GM20000 (cell line): ENCODE measurements at regions not wholly inside any gene's neighbourhood (a gene's known extent, or its start where the extent isn't known, plus 50 kb on each side); places are given as distances from the start of the nearest gene placed in this dataset.

Experiments used
- DNase-seq: peaks from one replicate; pipeline ENCODE4 v3.0.0; 2012; ENCODE audit warnings: low spot score
- CTCF ChIP-seq: IDR thresholded peaks from 2 replicates; pipeline ENCODE4 v1.5.1; 2012; ENCODE audit warnings: mild to moderate bottlenecking, control low read depth; ENCODE audit errors: extremely low read depth, missing control alignments

GRCh38 chr5:155507363-155507762 is 493.8 kb downstream of the KIF4B start:
- DNase-seq: no peak
- no peak for TF ChIP-seq CTCF

- TF ChIP-seq CTCF: no peak
- DNase-seq: no peak
Measured at GRCh38 chr5:155508673-155509072, 495.1 kb downstream of the KIF4B start.

- DNase-seq: no peak
- no peak for TF ChIP-seq CTCF
Measured at GRCh38 chr5:155512329-155512728, 498.8 kb downstream of the KIF4B start.

GRCh38 chr5:155514105-155514563 is 500.6 kb downstream of the KIF4B start:
- no peak for DNase-seq
- TF ChIP-seq CTCF: no peak

- no peak for TF ChIP-seq CTCF
- no peak for DNase-seq
Measured at GRCh38 chr5:155522540-155522939, 509.0 kb downstream of the KIF4B start.

- TF ChIP-seq CTCF: no peak
- no peak for DNase-seq
Measured at GRCh38 chr5:155529362-155529761, 515.8 kb downstream of the KIF4B start.

GRCh38 chr5:155530046-155530445 is 516.5 kb downstream of the KIF4B start:
- DNase-seq: no peak
- TF ChIP-seq CTCF: no peak
